Transverse colon (tissue), 4 donors: ENCODE measurements at regions not wholly inside any gene's neighbourhood (a gene's known extent, or its start where the extent isn't known, plus 50 kb on each side); places are given as distances from the start of the nearest gene placed in this dataset.

ENCODE experiments used
- DNase-seq: peaks from one replicate; pipeline ENCODE4 v3.0.0-alpha.2; 2019
- H3K27ac ChIP-seq, 4 donors: fragments of 200-600 bp; sonication (generic); 2 replicates each; pipeline ENCODE4 v1.5.1; 2016 to 2018; ENCODE audit warnings: inconsistent platforms in 4 of 4
- H3K27me3 ChIP-seq: fragments of 200-600 bp; sonication (generic); 2 replicates; pipeline ENCODE4 v1.5.1; 2017; ENCODE audit warnings: inconsistent platforms
- H3K36me3 ChIP-seq, 4 donors: fragments of 200-600 bp; sonication (generic); 2 replicates each; pipeline ENCODE4 v1.5.1; 2017 to 2019; ENCODE audit warnings: inconsistent platforms in 4 of 4
- H3K4me1 ChIP-seq, 4 donors: fragments of 200-600 bp; sonication (generic); 2 replicates each; pipeline ENCODE4 v1.5.1; 2017 to 2020; ENCODE audit warnings: inconsistent platforms in 4 of 4
- H3K4me3 ChIP-seq, 4 donors: fragments of 200-600 bp; sonication (generic); 1 replicate in 1 of 4; 2 replicates in 3 of 4; pipeline versions ENCODE4 v1.5.1 to v1.6.1; 2017 to 2019; ENCODE audit warnings: inconsistent platforms in 4 of 4
- H3K9me3 ChIP-seq, 2 donors: fragments of 200-600 bp; sonication (generic); 2 replicates each; pipeline ENCODE4 v1.5.1; 2017 to 2019; ENCODE audit warnings: inconsistent platforms in 2 of 2
- EP300 ChIP-seq: sonication (generic); formaldehyde crosslinking; IDR thresholded peaks from one replicate; pipeline ENCODE4 v1.6.1; 2017; ENCODE audit warnings: antibody characterized with exemption, low read depth
- POLR2A ChIP-seq: fragments of 450-650 bp; IDR thresholded peaks from one replicate; pipeline ENCODE4 v1.6.1; 2016; ENCODE audit warnings: antibody characterized with exemption, mild to moderate bottlenecking, moderate library complexity
- POLR2AphosphoS5 ChIP-seq, 3 donors: sonication (generic); formaldehyde crosslinking; IDR thresholded peaks; one replicate each; pipeline ENCODE4 v1.6.1; 2016; ENCODE audit warnings: antibody characterized with exemption in 3 of 3
- WGBS, 2 donors: methylation state at CpG; one replicate each; pipeline ENCODE4 v1.1.5; 2018; ENCODE audit warnings: low coverage in 1 of 2; 5-methylcytosine and 5-hydroxymethylcytosine counted together
- in situ Hi-C, 4 donors: fragments of 200-750 bp; cut with MboI; loops; one replicate each; pipeline versions ENCODE4 v1.15.0 to v1.15.1; 2017; ENCODE audit warnings: low sequenced_read_pairs in 3 of 4, low pct_ligation_motif_present in 1 of 4, low pct_unique_long_range_greater_than_20kb in 1 of 4
- intact Hi-C: fragments of 100-400 bp; cut with DNase I; formaldehyde crosslinking; loops from one replicate; pipeline ENCODE4 v1.15.1; 2023; ENCODE audit warnings: low total_unique reads
- TF ChIP-seq, protein P1 (sequence below), 5 experiments: fragments of 200-600 bp in 3 of 5; fragments of 450-650 bp in 2 of 5; sonication (generic) in 3 of 5; IDR thresholded peaks; 1 replicate in 2 of 5; 2 replicates in 3 of 5; pipeline ENCODE4 v1.5.1; 2016 to 2017; ENCODE audit warnings: antibody characterized with exemption in 5 of 5, inconsistent platforms in 3 of 5, mild to moderate bottlenecking in 2 of 5, moderate library complexity in 1 of 5

DNA sequence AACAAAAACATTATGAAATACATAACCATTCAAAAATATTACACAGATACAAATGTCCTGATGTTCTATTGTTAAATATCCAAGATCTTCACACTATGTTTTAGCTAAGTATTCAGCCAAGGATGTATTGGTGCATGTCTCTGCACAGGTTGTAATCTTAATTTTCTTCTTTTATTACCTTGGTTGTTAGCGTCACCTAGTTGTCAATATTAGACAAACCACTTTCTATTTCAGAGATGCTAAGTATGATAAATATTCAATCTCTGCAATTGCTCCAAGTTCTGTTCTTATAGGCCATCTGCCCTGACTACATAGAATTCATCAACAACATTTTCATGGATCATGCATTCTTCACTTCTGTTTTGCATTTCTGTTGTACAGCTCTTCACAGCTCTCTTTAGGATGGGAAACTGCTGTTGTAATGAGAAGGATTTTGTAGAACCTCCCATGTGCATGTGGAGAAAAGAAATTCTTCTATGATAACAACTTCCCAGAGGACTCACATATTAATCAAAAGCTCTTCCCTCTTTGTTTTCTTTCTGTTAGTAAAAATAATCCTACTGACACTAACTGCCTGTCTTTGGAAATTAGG, 380.1 kb downstream of the NUF2 start:
- no peaks in the 10 kb centered on the region for H3K36me3 ChIP-seq
- H3K4me3 ChIP-seq, result no peak overlapping the region
- WGBS, 2 donors, result 59 to 80% methylated on average over 1 of the region's 1 CpG
- no peaks in the 10 kb centered on the region for H3K4me1 ChIP-seq
- H3K9me3 ChIP-seq, result no peaks in the 10 kb centered on the region
- no peak overlapping the region for H3K27ac ChIP-seq
- TF ChIP-seq, protein P1, sequence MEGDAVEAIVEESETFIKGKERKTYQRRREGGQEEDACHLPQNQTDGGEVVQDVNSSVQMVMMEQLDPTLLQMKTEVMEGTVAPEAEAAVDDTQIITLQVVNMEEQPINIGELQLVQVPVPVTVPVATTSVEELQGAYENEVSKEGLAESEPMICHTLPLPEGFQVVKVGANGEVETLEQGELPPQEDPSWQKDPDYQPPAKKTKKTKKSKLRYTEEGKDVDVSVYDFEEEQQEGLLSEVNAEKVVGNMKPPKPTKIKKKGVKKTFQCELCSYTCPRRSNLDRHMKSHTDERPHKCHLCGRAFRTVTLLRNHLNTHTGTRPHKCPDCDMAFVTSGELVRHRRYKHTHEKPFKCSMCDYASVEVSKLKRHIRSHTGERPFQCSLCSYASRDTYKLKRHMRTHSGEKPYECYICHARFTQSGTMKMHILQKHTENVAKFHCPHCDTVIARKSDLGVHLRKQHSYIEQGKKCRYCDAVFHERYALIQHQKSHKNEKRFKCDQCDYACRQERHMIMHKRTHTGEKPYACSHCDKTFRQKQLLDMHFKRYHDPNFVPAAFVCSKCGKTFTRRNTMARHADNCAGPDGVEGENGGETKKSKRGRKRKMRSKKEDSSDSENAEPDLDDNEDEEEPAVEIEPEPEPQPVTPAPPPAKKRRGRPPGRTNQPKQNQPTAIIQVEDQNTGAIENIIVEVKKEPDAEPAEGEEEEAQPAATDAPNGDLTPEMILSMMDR (IDR thresholded peaks at IDR 0.05), result peak in 1 of 5 experiments; percentile 10
- TF ChIP-seq POLR2A, result no peak
- H3K27me3 ChIP-seq, result no peaks in the 10 kb centered on the region
- no peak for DNase-seq
- in situ Hi-C loops (no loop called here), intact Hi-C loops (no loop called here)

DNA sequence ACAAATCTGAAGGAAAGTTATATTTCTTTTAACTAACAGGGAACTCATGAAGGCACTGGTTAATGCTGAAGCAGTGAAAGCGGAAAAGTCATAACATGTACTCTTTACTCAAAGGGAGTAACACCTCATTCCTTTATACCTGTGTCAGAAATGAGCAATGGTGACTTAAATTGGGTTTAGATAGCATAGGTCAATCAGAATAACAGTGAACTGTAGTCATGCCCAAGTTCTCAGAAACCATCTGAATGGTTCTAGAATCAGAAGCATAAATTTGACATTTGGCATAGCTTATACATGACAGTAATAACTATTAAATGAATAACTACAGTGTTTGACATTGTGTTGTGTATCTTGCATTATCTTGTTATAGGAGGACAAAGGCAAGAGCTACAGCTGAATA, 382.0 kb downstream of the NUF2 start:
- DNase-seq, result no peak
- no peak for TF ChIP-seq POLR2AphosphoS5 (IDR thresholded peaks at IDR 0.05)
- TF ChIP-seq EP300, result no peak
- no peak for TF ChIP-seq POLR2A
- TF ChIP-seq, protein P1 (IDR thresholded peaks at IDR 0.05), result no peak
- no peaks in the 10 kb centered on the region for H3K27me3 ChIP-seq
- no peaks in the 10 kb centered on the region for H3K4me1 ChIP-seq
- no peak overlapping the region for H3K27ac ChIP-seq
- H3K36me3 ChIP-seq, result no peaks in the 10 kb centered on the region
- WGBS, 2 donors, result 82 to 88% methylated on average over 1 of the region's 1 CpG
- no peak overlapping the region for H3K4me3 ChIP-seq
- intact Hi-C loops (no loop called here), in situ Hi-C loops (no loop called here)
- H3K9me3 ChIP-seq, result no peaks in the 10 kb centered on the region

DNA sequence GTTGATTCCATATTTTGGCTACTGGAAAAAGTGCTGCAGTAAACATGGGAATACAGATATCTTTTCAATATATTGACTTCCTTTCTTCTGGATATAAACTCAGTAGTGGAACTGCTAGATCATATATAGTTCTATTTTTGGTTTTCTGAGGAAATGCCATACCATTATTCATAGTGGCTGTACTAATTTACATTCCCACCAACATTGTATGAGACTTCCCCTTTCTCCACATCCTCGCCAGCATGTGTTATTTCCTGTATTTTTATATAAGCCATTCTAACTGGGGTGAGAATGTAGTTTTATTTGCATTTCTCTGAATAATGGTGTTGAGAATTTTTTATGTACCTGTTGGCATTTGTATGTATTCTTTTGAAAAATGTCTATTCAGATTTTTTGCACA, 385.2 kb downstream of the NUF2 start:
- 44 to 72% methylated on average over 1 of the region's 1 CpG for WGBS, 2 donors
- H3K9me3 ChIP-seq, result no peaks in the 10 kb centered on the region
- no peaks in the 10 kb centered on the region for H3K27me3 ChIP-seq
- DNase-seq, result no peak
- H3K4me3 ChIP-seq, result no peak overlapping the region
- H3K4me1 ChIP-seq, result no peaks in the 10 kb centered on the region
- intact Hi-C loops, result no loop called here
- no peak for TF ChIP-seq POLR2A
- no peak for TF ChIP-seq POLR2AphosphoS5 (IDR thresholded peaks at IDR 0.05)
- no peak for TF ChIP-seq EP300
- TF ChIP-seq, protein P1 (IDR thresholded peaks at IDR 0.05), result no peak
- H3K27ac ChIP-seq, result no peak overlapping the region
- in situ Hi-C loops, result no loop called here
- H3K36me3 ChIP-seq, result no peaks in the 10 kb centered on the region

DNA sequence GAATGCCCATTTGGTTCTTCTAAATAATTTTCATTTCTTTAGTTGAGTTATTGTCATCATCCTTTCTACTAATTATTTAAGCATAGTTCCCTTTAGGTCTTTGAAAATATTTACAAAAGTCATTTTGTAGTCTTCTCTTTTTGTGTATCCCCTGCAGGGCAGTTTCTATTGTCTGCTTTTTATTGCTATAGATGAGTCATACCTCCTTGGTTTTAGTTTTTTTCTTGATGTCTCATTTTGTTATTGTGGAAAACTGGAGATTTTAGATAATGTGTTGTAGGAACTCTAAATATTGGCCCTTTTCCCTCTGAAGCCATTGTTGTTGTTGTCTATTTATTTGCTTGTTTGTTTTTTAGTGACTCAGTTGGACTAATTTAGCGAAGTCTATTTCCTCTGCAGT, 387.9 kb downstream of the NUF2 start:
- Histone ChIP-seq H3K27ac (no peak overlapping the region), H3K36me3 (no peaks in the 10 kb centered on the region), H3K27me3 (no peaks in the 10 kb centered on the region), H3K4me1 (no peaks in the 10 kb centered on the region), H3K4me3 (no peak overlapping the region), H3K9me3 (no peaks in the 10 kb centered on the region)
- TF ChIP-seq, protein P1 (IDR thresholded peaks at IDR 0.05), result no peak
- TF ChIP-seq POLR2AphosphoS5 (IDR thresholded peaks at IDR 0.05) (no peak), EP300 (no peak), POLR2A (no peak)
- no peak for DNase-seq
- intact Hi-C loops, result no loop called here
- whole genome bisulfite sequencing, 2 donors, result 87 to 92% methylated on average over 1 of the region's 1 CpG
- in situ Hi-C loops, result no loop called here
